HG02870 (cell line): ENCODE measurements at regions not wholly inside any gene's neighbourhood (a gene's known extent, or its start where the extent isn't known, plus 50 kb on each side); places are given as distances from the start of the nearest gene placed in this dataset.

ENCODE experiments used
- ATAC-seq: cut with Tn5 transposase; IDR thresholded peaks from one replicate; pipeline ENCODE4 v1.9.1; 2021; ENCODE audit warnings: mild to moderate bottlenecking, moderate library complexity; ENCODE audit not compliant: unreplicated experiment

GRCh38 chr4:56757821-56758411 is 63.6 kb downstream of the SPINK2 start:
- peak; percentile 97 for ATAC-seq

- peak; percentile 32 for ATAC-seq
Observed at GRCh38 chr4:56757261-56757746, 64.2 kb downstream of the SPINK2 start.

GRCh38 chr4:56755901-56756300 is 65.6 kb downstream of the SPINK2 start:
- ATAC-seq = no peak

- no peak for ATAC-seq
Observed at GRCh38 chr4:56752985-56753384, 68.5 kb downstream of the SPINK2 start.

GRCh38 chr4:56750231-56750630 is 69.1 kb upstream of the HOPX start:
- ATAC-seq = no peak

- no peak for ATAC-seq
Observed at GRCh38 chr4:56748271-56748670, 67.2 kb upstream of the HOPX start.

GRCh38 chr4:56746639-56747038 is 65.5 kb upstream of the HOPX start:
- no peak for ATAC-seq

- ATAC-seq = no peak
Observed at GRCh38 chr4:56745042-56745441, 63.9 kb upstream of the HOPX start.

GRCh38 chr4:56744030-56744429 is 62.9 kb upstream of the HOPX start:
- ATAC-seq = no peak

GRCh38 chr4:56743550-56743949 is 62.5 kb upstream of the HOPX start:
- no peak for ATAC-seq

- ATAC-seq = no peak
Observed at GRCh38 chr4:56742080-56742871, 61.2 kb upstream of the HOPX start.

- ATAC-seq = no peak
Observed at GRCh38 chr4:56741595-56741994, 60.5 kb upstream of the HOPX start.

GRCh38 chr4:56739066-56739777 is 58.1 kb upstream of the HOPX start:
- ATAC-seq = no peak

GRCh38 chr4:56737666-56738065 is 56.6 kb upstream of the HOPX start:
- no peak for ATAC-seq

GRCh38 chr4:56733352-56733751 is 52.3 kb upstream of the HOPX start:
- ATAC-seq = no peak

GRCh38 chr4:56732301-56732700 is 51.2 kb upstream of the HOPX start:
- ATAC-seq = no peak

- ATAC-seq = no peak
Observed at GRCh38 chr4:56731857-56732256, 50.8 kb upstream of the HOPX start.
